ENCODE measurements at regions not wholly inside any gene's neighbourhood (a gene's known extent, or its start where the extent isn't known, plus 50 kb on each side); places are given as distances from the start of the nearest gene placed in this dataset.

DNA sequence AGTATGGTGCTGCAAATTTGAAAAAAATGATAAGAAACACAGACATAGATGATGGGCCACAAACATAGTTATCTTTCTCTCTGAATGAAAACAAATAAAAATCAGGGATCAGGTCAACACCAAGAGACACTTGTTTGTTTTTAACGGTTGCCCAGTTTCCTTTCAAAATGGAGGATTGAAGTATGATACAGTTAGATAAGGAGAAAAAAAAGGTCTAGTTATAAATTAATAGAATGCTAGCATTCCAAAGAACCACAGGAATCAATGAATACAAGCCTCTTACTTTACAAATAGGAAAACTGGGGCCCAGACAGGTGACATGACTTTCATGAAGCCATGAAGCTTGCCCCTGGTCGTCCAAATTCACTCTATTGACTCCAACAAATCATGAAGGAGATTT lies 305.1 kb downstream of the ZNF621 start:
- no peak overlapping the region for H3K4me3 ChIP-seq (ENCODE audit: low read depth, low read length)
- TF ChIP-seq, protein P1, sequence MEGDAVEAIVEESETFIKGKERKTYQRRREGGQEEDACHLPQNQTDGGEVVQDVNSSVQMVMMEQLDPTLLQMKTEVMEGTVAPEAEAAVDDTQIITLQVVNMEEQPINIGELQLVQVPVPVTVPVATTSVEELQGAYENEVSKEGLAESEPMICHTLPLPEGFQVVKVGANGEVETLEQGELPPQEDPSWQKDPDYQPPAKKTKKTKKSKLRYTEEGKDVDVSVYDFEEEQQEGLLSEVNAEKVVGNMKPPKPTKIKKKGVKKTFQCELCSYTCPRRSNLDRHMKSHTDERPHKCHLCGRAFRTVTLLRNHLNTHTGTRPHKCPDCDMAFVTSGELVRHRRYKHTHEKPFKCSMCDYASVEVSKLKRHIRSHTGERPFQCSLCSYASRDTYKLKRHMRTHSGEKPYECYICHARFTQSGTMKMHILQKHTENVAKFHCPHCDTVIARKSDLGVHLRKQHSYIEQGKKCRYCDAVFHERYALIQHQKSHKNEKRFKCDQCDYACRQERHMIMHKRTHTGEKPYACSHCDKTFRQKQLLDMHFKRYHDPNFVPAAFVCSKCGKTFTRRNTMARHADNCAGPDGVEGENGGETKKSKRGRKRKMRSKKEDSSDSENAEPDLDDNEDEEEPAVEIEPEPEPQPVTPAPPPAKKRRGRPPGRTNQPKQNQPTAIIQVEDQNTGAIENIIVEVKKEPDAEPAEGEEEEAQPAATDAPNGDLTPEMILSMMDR (IDR thresholded peaks at IDR 0.05; ENCODE audit: low read depth, low read length, missing control alignments) = no peak
- no peak for DNase-seq (ENCODE audit: low read depth)

DNA sequence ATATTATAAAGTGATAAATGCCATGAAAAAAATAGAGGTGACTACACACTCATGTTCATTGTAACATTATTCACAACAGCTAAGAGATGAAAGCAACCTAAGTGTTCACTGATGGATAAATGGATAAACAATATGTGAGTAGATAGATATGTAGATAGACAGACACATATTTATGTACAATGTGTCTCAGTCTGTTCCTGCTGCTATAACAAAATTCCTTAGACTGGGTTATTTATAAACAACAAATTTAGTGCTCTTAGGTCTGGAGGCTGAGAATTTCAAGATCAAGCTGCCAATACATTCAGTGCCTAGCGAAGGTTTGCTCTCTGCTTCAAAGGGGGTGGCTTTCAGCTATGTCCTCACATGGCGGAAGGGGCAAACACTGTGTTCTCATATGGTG lies 312.5 kb downstream of the ZNF621 start:
- no peak overlapping the region for H3K4me3 ChIP-seq (ENCODE audit: low read depth, low read length)
- no peak for DNase-seq (ENCODE audit: low read depth)
- TF ChIP-seq, protein P1 (IDR thresholded peaks at IDR 0.05; ENCODE audit: low read depth, low read length, missing control alignments) = no peak

DNA sequence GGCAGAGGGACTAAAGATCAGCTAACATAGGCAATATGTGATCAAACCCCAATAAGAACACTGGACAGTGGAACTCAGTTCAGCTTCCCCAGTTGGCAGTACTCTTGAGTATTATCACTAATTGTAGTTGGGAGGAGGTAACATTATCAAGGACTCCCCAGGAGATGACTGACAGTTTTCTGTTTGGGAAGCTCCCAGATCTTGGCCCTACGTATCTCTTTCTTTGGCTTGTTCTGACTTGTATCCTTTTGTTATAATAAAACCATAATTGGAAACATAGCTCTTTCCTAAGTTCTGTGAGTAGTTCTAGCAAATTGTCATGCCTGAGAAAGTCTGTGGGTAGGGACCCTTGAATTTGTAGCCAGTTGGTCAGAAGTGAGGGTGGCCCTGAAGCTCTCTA lies 316.4 kb downstream of the ZNF621 start:
- TF ChIP-seq, protein P1 (IDR thresholded peaks at IDR 0.05; ENCODE audit: low read depth, low read length, missing control alignments) = no peak
- DNase-seq (ENCODE audit: low read depth) = no peak
- no peak overlapping the region for H3K4me3 ChIP-seq (ENCODE audit: low read depth, low read length)

DNA sequence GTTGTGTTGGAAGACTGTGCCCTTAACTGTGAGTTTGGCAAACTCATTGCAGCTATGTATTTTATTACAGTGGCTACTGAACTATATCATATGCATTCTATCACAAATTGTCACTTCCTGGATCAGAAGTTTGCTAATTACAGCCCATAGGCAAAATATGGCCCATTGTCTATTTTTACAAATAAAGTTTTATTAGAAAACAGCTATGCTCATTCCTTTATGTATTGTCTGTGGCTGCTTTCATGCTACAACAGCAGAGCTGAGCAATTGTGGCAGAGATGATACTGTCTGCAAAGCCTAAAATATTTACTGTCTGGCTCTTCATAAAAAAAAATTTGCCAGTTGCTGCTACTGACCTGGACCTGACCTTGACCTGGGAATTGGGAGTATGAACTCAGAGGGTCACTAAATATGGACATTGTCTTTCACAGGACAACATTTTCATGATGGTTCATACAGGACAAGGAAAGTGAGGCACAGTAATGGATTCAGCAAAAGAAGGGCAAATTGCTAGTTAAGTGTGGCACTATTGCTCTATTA lies 316.9 kb downstream of the ZNF621 start:
- TF ChIP-seq, protein P1 (IDR thresholded peaks at IDR 0.05; ENCODE audit: low read depth, low read length, missing control alignments) = no peak
- no peak overlapping the region for H3K4me3 ChIP-seq (ENCODE audit: low read depth, low read length)
- no peak for DNase-seq (ENCODE audit: low read depth)

DNA sequence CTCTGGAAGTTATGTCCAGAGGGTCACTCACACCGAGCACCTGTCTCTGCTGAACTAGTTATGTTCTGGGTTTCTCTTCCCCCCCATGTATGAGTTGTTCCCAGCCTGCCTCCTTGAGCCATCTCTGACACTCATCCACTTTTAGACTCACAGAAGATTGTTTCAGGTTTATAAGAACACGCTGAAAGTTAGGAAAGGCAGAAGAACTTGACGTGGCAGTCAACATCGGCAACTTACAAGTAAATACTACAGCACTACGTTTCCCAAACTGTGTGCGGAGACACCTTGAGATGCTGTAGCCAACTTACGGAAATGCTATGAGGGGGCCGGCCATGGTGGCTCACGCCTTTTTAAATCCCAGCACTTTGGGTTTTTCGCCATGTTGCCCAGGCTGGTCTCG lies 318.0 kb downstream of the ZNF621 start:
- no peak for DNase-seq (ENCODE audit: low read depth)
- no peak overlapping the region for H3K4me3 ChIP-seq (ENCODE audit: low read depth, low read length)
- TF ChIP-seq, protein P1 (IDR thresholded peaks at IDR 0.05; ENCODE audit: low read depth, low read length, missing control alignments) = no peak

DNA sequence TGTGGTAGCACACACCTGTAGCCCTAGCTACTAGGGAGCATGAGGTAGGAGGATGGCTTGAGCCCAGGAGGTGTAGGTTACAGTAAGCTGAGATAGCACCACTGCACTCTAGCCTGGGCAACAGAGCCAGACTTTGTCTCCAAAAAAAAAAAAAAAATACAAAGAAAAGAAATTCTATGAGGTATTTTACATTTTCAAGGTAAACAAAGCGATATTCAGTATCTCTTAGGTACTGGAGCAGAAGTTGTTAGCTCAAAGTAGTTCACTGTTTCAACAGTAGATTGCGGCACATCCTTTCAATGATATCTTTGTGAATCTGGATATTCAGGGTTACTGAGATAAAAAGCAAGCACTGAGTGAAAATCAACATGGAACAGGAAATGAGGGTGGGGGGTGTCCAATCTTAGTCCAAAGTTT lies 318.5 kb downstream of the ZNF621 start:
- no peak overlapping the region for H3K4me3 ChIP-seq (ENCODE audit: low read depth, low read length)
- TF ChIP-seq, protein P1 (IDR thresholded peaks at IDR 0.05; ENCODE audit: low read depth, low read length, missing control alignments) = no peak
- no peak for DNase-seq (ENCODE audit: low read depth)

DNA sequence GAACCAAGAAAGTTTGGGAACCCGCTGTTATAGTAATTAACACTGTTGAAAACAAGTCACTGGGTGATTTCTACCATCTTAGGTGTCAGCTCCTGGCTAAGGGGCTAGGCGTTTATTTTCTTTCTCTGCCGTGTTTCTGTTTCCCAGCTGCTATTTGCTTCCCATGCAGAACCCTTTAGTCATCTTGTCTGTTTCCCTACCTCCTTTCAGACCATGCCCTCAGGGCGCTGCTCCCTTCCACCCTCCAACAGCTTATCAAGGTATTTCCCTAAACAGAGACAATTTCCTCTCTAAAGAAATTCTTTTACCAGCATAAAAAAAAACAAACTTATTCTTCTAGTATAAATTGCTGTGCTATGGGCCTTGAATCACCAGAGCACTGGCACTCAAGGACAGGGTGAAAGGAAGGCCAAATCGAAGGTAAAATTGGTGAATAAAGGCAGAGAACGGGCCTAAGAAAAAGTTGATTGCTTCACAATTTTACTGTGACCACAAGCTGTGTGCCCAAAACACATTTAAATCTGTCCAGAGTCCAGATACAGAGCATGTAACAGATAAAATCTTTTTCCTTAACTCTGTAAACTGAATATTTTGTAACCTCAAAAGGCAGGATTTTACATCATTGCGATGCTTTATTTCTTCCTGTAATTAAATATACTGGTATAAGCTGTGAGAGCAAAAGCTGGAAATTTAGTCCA lies 319.2 kb downstream of the ZNF621 start:
- TF ChIP-seq, protein P1 (IDR thresholded peaks at IDR 0.05; ENCODE audit: low read depth, low read length, missing control alignments) = no peak
- no peak overlapping the region for H3K4me3 ChIP-seq (ENCODE audit: low read depth, low read length)
- DNase-seq (ENCODE audit: low read depth) = no peak

Data from GM12864 (cell line).